ENCODE measurements at regions not wholly inside any gene's neighbourhood (a gene's known extent, or its start where the extent isn't known, plus 50 kb on each side); places are given as distances from the start of the nearest gene placed in this dataset.

GRCh38 chr15:47363653-47364052 is 353.7 kb upstream of the SEMA6D start:
- TF ChIP-seq CTCF (IDR thresholded peaks at IDR 0.05; ENCODE audit: low read depth, low read length), result no peak
- H3K4me3 ChIP-seq (ENCODE audit: low read depth, low read length), result no peak overlapping the region

- TF ChIP-seq CTCF (IDR thresholded peaks at IDR 0.05; ENCODE audit: low read depth, low read length), result no peak
- no peak overlapping the region for H3K4me3 ChIP-seq (ENCODE audit: low read depth, low read length)
Observed at GRCh38 chr15:47364230-47365141, 352.8 kb upstream of the SEMA6D start.

GRCh38 chr15:47366884-47367283 is 350.4 kb upstream of the SEMA6D start:
- no peak overlapping the region for H3K4me3 ChIP-seq (ENCODE audit: low read depth, low read length)
- no peak for TF ChIP-seq CTCF (IDR thresholded peaks at IDR 0.05; ENCODE audit: low read depth, low read length)

- TF ChIP-seq CTCF (IDR thresholded peaks at IDR 0.05; ENCODE audit: low read depth, low read length), result no peak
- H3K4me3 ChIP-seq (ENCODE audit: low read depth, low read length), result no peak overlapping the region
Observed at GRCh38 chr15:47367726-47368390, 349.4 kb upstream of the SEMA6D start.

GRCh38 chr15:47371939-47372338 is 345.4 kb upstream of the SEMA6D start:
- no peak for TF ChIP-seq CTCF (IDR thresholded peaks at IDR 0.05; ENCODE audit: low read depth, low read length)
- no peak overlapping the region for H3K4me3 ChIP-seq (ENCODE audit: low read depth, low read length)

GRCh38 chr15:47374222-47374621 is 343.1 kb upstream of the SEMA6D start:
- peak; percentile 45 for TF ChIP-seq CTCF (IDR thresholded peaks at IDR 0.05; ENCODE audit: low read depth, low read length)
- H3K4me3 ChIP-seq (ENCODE audit: low read depth, low read length), result no peak overlapping the region

GRCh38 chr15:47376190-47376589 is 341.1 kb upstream of the SEMA6D start:
- TF ChIP-seq CTCF (IDR thresholded peaks at IDR 0.05; ENCODE audit: low read depth, low read length), result no peak
- H3K4me3 ChIP-seq (ENCODE audit: low read depth, low read length), result no peak overlapping the region

Data from WI38 (cell line).